Fibroblast of skin of scalp (primary cell): ENCODE measurements at regions not wholly inside any gene's neighbourhood (a gene's known extent, or its start where the extent isn't known, plus 50 kb on each side); places are given as distances from the start of the nearest gene placed in this dataset.
"Not testable (repeated sequence)": the region's sequence is repeated elsewhere in the genome, so short reads cannot be mapped to it uniquely, and the experiment has no call there.

Experiments
- DNase-seq: peaks from one replicate; pipeline ENCODE4 v3.0.0-alpha.2; 2013

GRCh38 chr6:170043150-170043819 lies 247.6 kb downstream of the DLL1 start:
- DNase-seq = no peak

GRCh38 chr6:170042596-170043118 lies 248.2 kb downstream of the DLL1 start:
- DNase-seq = no peak

GRCh38 chr6:170042123-170042522 lies 248.8 kb downstream of the DLL1 start:
- no peak for DNase-seq

- DNase-seq = no peak
Observed at GRCh38 chr6:170041526-170041925, 249.4 kb downstream of the DLL1 start.

GRCh38 chr6:170040906-170041305 lies 250.0 kb downstream of the DLL1 start:
- no peak for DNase-seq

- no peak for DNase-seq
Observed at GRCh38 chr6:170040115-170040500, 250.8 kb downstream of the DLL1 start.

- no peak for DNase-seq
Observed at GRCh38 chr6:170039156-170040114, 251.4 kb downstream of the DLL1 start.

GRCh38 chr6:170038708-170039107 lies 252.2 kb downstream of the DLL1 start:
- DNase-seq = no peak

- DNase-seq = no peak
Observed at GRCh38 chr6:170038251-170038650, 252.6 kb downstream of the DLL1 start.

- DNase-seq = no peak
Observed at GRCh38 chr6:170037541-170038250, 253.2 kb downstream of the DLL1 start.

- DNase-seq = no peak
Observed at GRCh38 chr6:170036916-170037315, 254.0 kb downstream of the DLL1 start.

- DNase-seq = not testable (repeated sequence)
Observed at GRCh38 chr6:170036367-170036766, 254.5 kb downstream of the DLL1 start.

- DNase-seq = no peak
Observed at GRCh38 chr6:170035901-170036304, 255.0 kb downstream of the DLL1 start.

GRCh38 chr6:170035044-170035443 lies 255.8 kb downstream of the DLL1 start:
- no peak for DNase-seq

GRCh38 chr6:170034294-170034693 lies 256.6 kb downstream of the DLL1 start:
- DNase-seq = no peak

- DNase-seq = no peak
Observed at GRCh38 chr6:170033666-170034065, 257.2 kb downstream of the DLL1 start.

GRCh38 chr6:170032706-170033309 lies 258.1 kb downstream of the DLL1 start:
- DNase-seq = no peak

- DNase-seq = no peak
Observed at GRCh38 chr6:170032197-170032596, 258.7 kb downstream of the DLL1 start.

- DNase-seq = no peak
Observed at GRCh38 chr6:170031684-170032121, 259.2 kb downstream of the DLL1 start.

GRCh38 chr6:170030821-170031471 lies 259.9 kb downstream of the DLL1 start:
- DNase-seq = no peak

GRCh38 chr6:170030284-170030815 lies 260.5 kb downstream of the DLL1 start:
- DNase-seq = no peak
